ENCODE measurements at regions not wholly inside any gene's neighbourhood (a gene's known extent, or its start where the extent isn't known, plus 50 kb on each side); places are given as distances from the start of the nearest gene placed in this dataset.

DNA sequence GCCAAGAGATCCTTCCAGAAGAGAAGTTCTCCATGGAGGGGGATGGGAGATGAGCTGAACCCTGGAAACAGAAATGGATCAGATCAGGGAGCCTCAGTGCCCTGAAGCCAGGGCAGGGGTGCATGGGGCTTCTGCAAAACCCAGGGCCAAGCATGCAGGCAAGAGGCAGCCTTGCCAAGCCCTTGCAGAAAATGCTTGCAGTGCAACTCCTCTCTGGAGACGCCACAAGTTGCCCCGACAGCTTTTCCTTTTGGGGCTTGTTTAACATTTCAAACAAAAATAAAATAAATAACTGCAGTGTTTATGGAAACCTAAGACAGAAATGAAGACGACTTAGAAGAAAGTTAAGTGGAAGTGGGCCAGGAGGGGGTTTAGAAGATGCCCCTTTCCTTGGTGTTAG is 177.5 kb upstream of the TNP1 start:
- TF ChIP-seq, protein P1, sequence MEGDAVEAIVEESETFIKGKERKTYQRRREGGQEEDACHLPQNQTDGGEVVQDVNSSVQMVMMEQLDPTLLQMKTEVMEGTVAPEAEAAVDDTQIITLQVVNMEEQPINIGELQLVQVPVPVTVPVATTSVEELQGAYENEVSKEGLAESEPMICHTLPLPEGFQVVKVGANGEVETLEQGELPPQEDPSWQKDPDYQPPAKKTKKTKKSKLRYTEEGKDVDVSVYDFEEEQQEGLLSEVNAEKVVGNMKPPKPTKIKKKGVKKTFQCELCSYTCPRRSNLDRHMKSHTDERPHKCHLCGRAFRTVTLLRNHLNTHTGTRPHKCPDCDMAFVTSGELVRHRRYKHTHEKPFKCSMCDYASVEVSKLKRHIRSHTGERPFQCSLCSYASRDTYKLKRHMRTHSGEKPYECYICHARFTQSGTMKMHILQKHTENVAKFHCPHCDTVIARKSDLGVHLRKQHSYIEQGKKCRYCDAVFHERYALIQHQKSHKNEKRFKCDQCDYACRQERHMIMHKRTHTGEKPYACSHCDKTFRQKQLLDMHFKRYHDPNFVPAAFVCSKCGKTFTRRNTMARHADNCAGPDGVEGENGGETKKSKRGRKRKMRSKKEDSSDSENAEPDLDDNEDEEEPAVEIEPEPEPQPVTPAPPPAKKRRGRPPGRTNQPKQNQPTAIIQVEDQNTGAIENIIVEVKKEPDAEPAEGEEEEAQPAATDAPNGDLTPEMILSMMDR (optimal IDR thresholded peaks at IDR 0.05 in 1 of 3, IDR thresholded peaks at IDR 0.05 in 1 of 3, conservative IDR thresholded peaks at IDR 0.05 in 1 of 3; ENCODE audit: extremely low read depth in 1 of 3, insufficient read depth in 2 of 3, low read length in 3 of 3), result no peak
- TF ChIP-seq EZH2 (IDR thresholded peaks at IDR 0.05; ENCODE audit: low read length), result no peak

Data from keratinocyte (primary cell).